ENCODE measurements at regions not wholly inside any gene's neighbourhood (a gene's known extent, or its start where the extent isn't known, plus 50 kb on each side); places are given as distances from the start of the nearest gene placed in this dataset.
A peak's percentile ranks its signal among the peaks of the same experiment; 100 is the strongest.

DNA sequence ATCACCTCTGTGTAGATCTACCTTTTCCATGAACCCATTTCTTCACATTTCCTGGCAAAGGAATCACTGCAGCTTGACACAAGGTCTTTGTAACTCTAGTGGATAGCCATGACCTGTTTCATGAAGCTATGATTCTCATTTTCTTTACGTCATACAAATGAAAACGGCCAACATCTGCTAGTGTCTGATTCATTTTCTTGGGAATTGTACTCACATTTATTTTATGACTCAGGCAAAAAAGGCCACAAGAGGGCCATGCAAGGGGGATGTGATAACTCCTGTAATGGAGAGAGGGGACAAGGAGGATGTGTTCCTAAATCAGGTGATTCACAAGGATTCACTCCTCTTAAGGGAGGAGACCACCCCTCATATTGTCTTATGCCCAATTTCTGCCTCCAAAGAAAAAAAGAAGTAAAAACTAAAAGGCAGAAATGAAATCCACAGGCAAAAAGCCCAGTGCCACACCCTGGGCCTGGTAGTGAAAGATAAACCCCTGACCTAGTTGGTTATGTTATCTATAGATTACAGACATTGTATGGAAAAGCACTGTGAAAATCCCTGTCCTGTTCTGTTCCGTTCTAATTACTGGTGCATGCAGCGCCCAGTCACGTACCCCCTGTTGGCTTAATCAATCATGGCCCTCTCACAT is 249.9 kb downstream of the IPMK start:
- TF ChIP-seq CTCF (conservative IDR thresholded peaks at IDR 0.05 in 1 of 2, IDR thresholded peaks at IDR 0.05 in 1 of 2; ENCODE audit: extremely low read depth in 1 of 2, insufficient read depth in 1 of 2, low read depth in 1 of 2, low read length in 2 of 2) (peak in 1 of 2 donors; percentile 8), EZH2 (IDR thresholded peaks at IDR 0.05; ENCODE audit: borderline replicate concordance, low read length) (no peak)
